HT1080 (cell line): ENCODE measurements at regions not wholly inside any gene's neighbourhood (a gene's known extent, or its start where the extent isn't known, plus 50 kb on each side); places are given as distances from the start of the nearest gene placed in this dataset.
"Not testable (repeated sequence)": the region's sequence is repeated elsewhere in the genome, so short reads cannot be mapped to it uniquely, and the experiment has no call there.

Source experiments
- DNase-seq: peaks from one replicate; pipeline ENCODE4 v3.0.0-alpha.2; 2015; ENCODE audit warnings: low read depth

GRCh38 chr6:118367314-118367713, 180.8 kb upstream of the PLN start:
- no peak for DNase-seq

- DNase-seq = no peak
Observed at GRCh38 chr6:118370722-118371121, 177.4 kb upstream of the PLN start.

- no peak for DNase-seq
Observed at GRCh38 chr6:118371955-118372354, 176.1 kb upstream of the PLN start.

GRCh38 chr6:118372413-118372812, 175.7 kb upstream of the PLN start:
- peak; percentile 32 for DNase-seq

GRCh38 chr6:118377711-118378414, 170.2 kb upstream of the PLN start:
- DNase-seq = no peak

DNA sequence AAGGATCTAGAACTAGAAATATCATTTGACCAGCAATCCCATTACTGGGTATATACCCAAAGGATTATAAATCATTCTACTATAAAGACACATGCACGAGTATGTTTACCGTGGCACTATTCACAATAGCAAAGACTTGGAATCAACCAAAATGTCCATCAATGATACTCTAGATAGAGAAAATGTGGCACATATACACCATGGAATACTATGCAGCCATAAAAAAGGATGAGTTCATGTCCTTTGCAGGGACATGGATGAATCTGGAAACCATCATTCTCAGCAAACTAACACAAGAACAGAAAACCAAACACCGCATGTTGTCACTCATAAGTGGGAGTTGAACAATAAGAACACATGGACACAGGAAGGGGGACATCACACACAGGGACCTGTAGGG, 167.5 kb upstream of the PLN start:
- not testable (repeated sequence) for DNase-seq

DNA sequence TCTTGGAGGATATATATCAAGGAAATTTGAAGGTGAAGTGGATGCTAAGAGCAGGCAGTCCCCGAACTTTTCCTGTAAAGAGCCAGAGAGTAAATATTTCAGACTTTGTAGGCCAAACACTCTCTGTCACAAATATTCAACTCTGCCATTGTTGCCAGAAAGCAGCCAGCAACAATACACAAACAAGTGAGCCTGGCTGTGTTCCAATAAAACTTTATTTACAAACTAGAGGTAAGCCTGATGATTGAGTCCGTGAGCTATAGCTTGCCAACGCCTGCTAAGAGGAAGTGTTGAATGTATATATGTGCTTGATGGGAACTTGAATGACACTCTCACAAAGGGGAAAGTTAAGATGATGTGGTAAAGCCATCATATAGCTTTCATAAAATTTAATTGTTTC, 166.0 kb upstream of the PLN start:
- DNase-seq = no peak

DNA sequence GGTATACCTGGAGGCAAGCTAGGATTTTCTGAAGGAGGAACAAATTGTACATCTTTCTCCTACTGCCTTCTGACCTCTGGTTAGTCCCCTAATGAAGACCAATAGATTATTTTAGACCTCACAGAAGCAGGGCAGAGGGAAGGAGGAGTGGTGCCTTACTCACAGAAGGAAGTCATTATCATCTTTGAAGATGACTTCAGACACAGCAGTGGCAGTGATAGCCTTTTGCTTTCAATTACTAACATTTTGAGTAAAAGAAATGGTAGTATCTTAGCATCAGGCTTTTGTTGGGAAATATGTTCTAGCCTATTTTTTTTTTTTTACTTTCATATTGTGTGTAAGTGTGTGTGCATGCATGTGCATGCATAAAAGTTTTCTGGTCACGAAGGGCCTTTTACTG, 164.2 kb upstream of the PLN start:
- DNase-seq = no peak

- DNase-seq = no peak
Observed at GRCh38 chr6:118386975-118387374, 161.1 kb upstream of the PLN start.

DNA sequence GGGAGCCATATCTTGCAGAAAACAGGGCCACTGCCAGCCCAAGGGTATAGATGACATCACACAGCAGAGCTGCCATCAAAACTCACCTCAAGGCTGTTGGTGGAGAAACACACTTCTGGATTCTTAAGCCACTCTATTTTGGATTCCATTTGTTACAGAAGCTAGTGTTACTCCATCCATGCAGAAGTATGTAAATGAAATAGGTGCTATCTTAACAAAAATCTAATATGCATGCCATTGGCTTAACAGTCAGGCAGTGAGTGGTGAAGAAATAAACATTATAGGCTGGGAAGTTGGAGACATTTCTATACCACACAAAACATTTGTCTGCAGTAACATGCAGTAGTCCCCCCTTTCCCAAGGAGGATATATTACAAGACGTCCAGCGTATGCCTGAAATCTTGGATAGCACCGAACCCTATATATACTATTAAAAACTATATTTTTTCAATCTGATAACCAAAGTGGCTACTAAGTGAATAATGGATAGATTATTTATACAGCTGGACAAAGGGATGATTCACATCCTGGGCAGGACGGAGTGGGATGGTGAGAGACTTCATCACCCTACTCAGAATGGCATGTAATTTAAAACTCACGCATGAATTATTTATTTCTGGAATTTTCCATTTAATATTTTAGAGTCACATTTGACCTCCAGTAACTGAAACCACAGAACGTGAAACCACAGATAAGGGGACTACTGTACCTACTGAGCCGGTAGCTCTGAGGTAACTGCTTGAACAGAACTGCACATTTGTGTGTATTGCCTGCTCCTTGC, 160.0 kb upstream of the PLN start:
- DNase-seq = peak; percentile 93

- no peak for DNase-seq
Observed at GRCh38 chr6:118391086-118391485, 157.0 kb upstream of the PLN start.

- DNase-seq = no peak
Observed at GRCh38 chr6:118394106-118394505, 154.0 kb upstream of the PLN start.

- no peak for DNase-seq
Observed at GRCh38 chr6:118396969-118397368, 151.1 kb upstream of the PLN start.

GRCh38 chr6:118397671-118398465, 150.2 kb upstream of the PLN start:
- no peak for DNase-seq

- DNase-seq = no peak
Observed at GRCh38 chr6:118400098-118400497, 148.0 kb upstream of the PLN start.

GRCh38 chr6:118400582-118400981, 147.5 kb upstream of the PLN start:
- no peak for DNase-seq

- no peak for DNase-seq
Observed at GRCh38 chr6:118401325-118401975, 146.6 kb upstream of the PLN start.

- DNase-seq = no peak
Observed at GRCh38 chr6:118403036-118403435, 145.1 kb upstream of the PLN start.

DNA sequence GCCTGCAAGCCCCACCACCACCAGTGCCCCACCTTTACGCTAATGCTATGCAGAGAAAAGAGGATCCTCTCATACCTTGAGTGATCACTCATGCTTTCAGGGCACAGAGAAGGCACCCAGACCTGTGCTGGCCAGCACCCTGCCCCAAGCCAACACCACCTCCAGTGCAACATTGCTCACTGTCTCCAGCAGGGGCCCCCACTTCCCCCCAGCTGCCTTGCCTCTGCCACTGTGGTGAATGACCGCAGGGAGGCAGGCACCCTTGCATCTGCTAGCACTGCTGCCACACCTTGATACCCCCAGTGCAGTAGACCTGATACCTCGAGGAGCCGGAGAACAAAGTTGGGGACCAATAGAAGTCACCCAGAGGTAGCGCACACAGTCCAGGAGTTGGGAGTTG, 139.2 kb upstream of the PLN start:
- DNase-seq = no peak

DNA sequence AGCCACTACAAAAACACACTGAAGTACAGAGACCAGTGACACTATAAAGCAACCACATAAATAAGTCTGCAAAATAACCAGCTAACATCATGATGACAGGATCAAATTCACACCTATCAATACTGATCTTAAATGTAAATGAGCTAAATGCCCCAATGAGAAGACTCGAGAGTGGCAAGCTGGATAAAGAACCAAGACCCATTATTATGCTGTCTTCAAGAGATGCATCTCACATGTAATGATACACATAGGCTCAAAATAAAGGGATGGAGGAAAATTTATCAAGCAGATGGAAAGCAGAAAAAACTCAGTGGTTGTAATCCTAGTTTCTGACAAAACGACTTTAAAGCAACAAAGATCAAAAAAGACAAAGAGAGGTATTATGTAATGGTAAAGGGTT, 138.1 kb upstream of the PLN start:
- no peak for DNase-seq
